Bronchial epithelial cell (primary cell): ENCODE measurements at regions not wholly inside any gene's neighbourhood (a gene's known extent, or its start where the extent isn't known, plus 50 kb on each side); places are given as distances from the start of the nearest gene placed in this dataset.

Experiments used
- DNase-seq: peaks from one replicate; pipeline ENCODE4 v3.0.0-alpha.2; 2010; ENCODE audit warnings: low read depth
- FAIRE-seq: peaks from 2 replicates; lab custom pipeline; 2011; peaks lifted over from hg19 to GRCh38; lab: Jason Lieb, UNC
- H3K27me3 ChIP-seq: 2 replicates; pipeline ENCODE4 v1.5.1; 2011; ENCODE audit warnings: low read length; ENCODE audit not compliant: control insufficient read depth, insufficient read depth
- H3K36me3 ChIP-seq: 2 replicates; pipeline ENCODE4 v1.5.1; 2011; ENCODE audit warnings: low read length; ENCODE audit not compliant: control insufficient read depth, insufficient read depth
- H3K4me3 ChIP-seq: 2 replicates; pipeline ENCODE4 v1.5.1; 2011; ENCODE audit warnings: mild to moderate bottlenecking, low read depth, low read length, control low read depth
- TF ChIP-seq, protein P1 (sequence below): IDR thresholded peaks from 2 replicates; pipeline ENCODE4 v1.5.1; 2011; ENCODE audit warnings: mild to moderate bottlenecking, moderate library complexity, low read length, control low read depth, inconsistent platforms; ENCODE audit not compliant: insufficient read depth, severe bottlenecking

DNA sequence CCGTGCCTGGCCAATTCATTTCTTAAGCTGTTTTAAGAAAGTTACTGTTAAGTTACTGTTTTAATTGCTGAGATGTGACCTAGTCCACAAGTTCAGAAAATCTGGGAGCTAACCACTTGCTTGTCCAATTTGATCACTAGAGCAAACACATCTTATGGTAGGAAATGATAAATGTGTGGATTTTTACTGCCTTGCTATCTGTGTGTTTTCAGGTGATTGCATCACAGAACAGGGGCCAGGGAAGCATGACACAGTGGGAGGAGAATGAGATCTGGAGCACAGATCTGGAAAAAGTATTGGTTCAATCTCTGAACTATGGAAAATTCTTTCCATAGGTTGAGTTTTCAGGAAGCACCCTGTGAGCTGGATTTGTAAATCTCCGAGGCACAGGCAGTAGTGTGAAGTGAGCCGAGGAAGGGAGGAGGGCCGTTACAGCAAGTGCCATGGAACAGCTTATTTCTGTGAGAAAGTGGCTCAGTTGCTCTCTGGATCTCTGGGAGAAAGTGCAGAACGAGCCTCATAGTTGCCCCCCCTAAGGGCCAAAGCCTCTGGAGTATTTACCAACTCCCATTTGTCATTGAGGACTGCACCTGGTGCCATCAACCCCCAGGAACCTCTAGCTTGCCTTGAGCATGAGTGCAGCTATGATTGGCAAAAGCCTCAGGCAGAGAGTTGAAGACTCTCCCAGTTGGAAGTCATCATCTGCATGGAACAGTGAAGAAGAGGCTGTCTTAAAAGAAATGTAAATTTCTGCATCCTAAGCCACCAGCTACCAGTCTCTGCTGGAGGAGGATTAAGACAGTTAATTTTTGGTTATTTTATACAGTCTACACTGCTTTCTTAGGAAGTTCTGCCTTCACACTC, 161.8 kb upstream of the CLINT1 start:
- DNase-seq (peak; percentile 2), FAIRE-seq (no peak)
- H3K4me3 ChIP-seq, result no peak overlapping the region
- TF ChIP-seq, protein P1, sequence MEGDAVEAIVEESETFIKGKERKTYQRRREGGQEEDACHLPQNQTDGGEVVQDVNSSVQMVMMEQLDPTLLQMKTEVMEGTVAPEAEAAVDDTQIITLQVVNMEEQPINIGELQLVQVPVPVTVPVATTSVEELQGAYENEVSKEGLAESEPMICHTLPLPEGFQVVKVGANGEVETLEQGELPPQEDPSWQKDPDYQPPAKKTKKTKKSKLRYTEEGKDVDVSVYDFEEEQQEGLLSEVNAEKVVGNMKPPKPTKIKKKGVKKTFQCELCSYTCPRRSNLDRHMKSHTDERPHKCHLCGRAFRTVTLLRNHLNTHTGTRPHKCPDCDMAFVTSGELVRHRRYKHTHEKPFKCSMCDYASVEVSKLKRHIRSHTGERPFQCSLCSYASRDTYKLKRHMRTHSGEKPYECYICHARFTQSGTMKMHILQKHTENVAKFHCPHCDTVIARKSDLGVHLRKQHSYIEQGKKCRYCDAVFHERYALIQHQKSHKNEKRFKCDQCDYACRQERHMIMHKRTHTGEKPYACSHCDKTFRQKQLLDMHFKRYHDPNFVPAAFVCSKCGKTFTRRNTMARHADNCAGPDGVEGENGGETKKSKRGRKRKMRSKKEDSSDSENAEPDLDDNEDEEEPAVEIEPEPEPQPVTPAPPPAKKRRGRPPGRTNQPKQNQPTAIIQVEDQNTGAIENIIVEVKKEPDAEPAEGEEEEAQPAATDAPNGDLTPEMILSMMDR, result no peak
- H3K27me3 ChIP-seq, result no peaks in the 10 kb centered on the region
- H3K36me3 ChIP-seq, result no peaks in the 10 kb centered on the region

- DNase-seq (no peak), FAIRE-seq (no peak)
- H3K36me3 ChIP-seq, result no peaks in the 10 kb centered on the region
- H3K4me3 ChIP-seq, result no peak overlapping the region
- TF ChIP-seq, protein P1, result no peak
- H3K27me3 ChIP-seq, result no peaks in the 10 kb centered on the region
Observed at GRCh38 chr5:158017469-158017868, 158.5 kb upstream of the CLINT1 start.

- Histone ChIP-seq H3K36me3 (no peaks in the 10 kb centered on the region), H3K27me3 (no peaks in the 10 kb centered on the region), H3K4me3 (no peak overlapping the region)
- TF ChIP-seq, protein P1, result no peak
- DNase-seq, result no peak
- no peak for FAIRE-seq
Observed at GRCh38 chr5:158014372-158014771, 155.4 kb upstream of the CLINT1 start.

DNA sequence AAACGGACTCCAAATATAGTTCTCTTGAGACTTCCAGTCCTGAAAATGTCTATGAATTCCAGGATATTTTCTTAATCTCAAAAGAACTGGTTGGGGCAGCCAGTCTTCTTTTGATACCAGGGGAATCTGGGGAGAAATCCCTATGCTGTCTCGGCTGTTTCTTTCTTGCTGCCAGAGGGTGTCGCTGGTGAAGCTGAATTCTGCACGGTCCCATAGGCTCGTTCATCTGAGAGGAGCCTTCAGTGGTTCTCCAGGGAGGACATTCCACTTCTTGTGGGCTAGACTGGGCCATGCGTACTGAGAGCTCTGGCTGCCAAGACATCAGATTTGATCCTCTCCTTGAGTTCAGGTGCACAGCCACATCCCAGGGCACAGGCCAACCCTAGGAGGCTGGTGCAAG, 155.0 kb upstream of the CLINT1 start:
- peak; percentile 66 for FAIRE-seq

GRCh38 chr5:158013303-158013702, 154.4 kb upstream of the CLINT1 start:
- Histone ChIP-seq H3K36me3 (no peaks in the 10 kb centered on the region), H3K27me3 (no peaks in the 10 kb centered on the region), H3K4me3 (no peak overlapping the region)
- FAIRE-seq (no peak), DNase-seq (no peak)
- TF ChIP-seq, protein P1, result no peak

More for the DNA sequence above, 155.0 kb upstream of the CLINT1 start:
- Histone ChIP-seq H3K4me3 (no peak overlapping the region), H3K36me3 (no peaks in the 10 kb centered on the region), H3K27me3 (no peaks in the 10 kb centered on the region)
- DNase-seq, result peak; percentile 26
- TF ChIP-seq, protein P1, result peak; percentile 50
